HG03196 (cell line): ENCODE measurements at regions not wholly inside any gene's neighbourhood (a gene's known extent, or its start where the extent isn't known, plus 50 kb on each side); places are given as distances from the start of the nearest gene placed in this dataset.

Source experiments
- ATAC-seq: cut with Tn5 transposase; IDR thresholded peaks from one replicate; pipeline ENCODE4 v1.9.1; 2021; ENCODE audit not compliant: unreplicated experiment

DNA sequence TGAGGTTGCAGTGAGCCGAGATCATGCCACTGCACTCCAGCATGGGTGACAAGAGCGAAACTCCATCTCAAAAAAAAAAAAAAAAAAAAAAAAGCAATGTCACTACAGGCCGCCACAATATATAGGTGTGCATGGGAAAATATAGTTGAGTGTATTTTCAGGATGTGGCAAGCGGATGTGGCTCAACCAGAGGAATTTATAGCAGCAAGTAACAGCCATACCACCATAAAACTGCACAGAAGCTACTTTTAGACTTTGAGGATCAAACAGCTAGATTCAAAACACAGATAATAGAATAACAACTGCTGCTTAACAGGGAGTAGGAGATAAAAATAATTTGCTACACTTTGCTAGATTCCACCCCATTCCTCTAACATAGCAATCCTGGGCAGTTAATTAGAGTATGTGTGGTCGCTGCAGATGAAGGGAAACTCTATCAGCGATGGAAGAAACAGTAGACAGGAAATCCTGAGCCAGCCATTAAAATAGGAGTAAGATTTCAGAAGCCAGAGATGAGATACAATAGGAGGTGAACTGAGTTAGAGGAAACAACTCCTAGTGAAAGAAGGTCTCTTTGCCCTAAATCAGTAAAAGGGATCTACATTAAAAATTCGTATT lies 318.7 kb upstream of the STT3B start:
- ATAC-seq = peak; percentile 81

- no peak for ATAC-seq
Observed at GRCh38 chr3:31218082-31218481, 314.6 kb upstream of the STT3B start.

DNA sequence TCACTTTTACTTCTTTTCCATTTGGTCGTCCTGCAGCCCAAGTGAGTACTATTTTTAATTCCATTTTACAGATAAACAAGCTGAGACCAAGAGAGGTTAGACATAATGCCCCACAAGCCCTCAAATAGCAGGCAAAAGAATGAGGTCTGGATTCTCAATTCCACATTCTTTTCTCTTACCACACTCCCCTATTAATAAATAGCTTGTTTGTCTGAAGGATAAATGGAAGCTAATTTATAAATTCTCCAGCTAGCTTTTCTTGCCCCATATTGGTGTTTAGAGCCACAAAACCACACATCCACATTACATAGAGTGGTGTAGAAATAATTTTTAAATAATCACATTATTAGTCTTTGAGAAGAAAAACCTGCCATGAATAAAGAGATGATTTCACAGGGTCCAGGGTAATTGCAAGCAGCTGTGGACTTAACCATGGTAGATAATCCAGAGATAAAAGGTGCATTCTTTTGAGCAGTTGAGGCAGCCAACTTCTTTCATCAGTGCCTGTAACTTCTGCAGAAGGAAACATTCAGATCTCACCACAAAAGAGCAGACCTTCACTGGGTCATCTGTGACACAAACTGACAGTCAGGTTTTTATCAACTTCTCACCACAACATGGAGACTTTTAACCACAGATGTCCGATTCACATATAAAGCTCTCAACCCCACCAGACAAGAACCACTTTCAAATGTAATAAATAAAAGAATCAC lies 313.4 kb upstream of the STT3B start:
- peak; percentile 64 for ATAC-seq

DNA sequence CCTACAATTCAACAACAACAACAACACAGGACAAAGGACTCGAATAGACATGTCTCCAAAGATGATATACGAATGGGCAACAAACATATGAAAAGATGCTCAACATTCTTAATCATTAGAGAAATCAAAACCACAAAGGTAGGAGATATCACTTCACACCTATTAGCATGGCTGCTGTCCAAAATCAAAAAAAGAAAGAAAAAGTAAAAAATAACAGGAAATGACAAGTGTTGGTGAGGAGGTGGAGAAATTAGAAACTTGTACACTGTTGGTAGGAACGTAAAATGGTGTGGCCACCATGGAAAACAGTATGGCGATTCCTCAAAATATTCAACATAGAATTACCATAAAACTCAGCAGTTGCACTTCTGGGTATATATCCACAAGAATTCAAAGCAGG lies 312.3 kb upstream of the STT3B start:
- ATAC-seq = no peak

GRCh38 chr3:31223278-31223677 lies 309.4 kb upstream of the STT3B start:
- no peak for ATAC-seq

DNA sequence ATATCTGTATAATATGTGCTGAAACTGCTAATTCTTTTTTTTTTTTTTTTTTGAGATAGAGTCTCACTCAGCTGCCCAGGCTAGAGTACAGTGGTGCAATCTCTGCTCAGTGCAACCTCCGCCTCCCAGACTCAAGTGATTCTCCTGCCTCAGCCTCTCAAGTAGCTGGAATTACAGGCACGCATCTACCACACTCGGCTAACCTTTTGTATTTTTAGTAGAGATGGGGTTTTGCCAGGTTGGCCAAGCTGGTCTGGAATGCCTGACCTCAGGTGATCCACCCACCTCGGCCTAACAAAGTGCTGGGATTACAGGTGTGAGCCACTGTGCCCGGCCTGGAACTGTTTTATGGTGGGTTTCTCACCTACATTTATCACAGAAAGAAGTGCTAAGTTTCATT lies 307.8 kb upstream of the STT3B start:
- no peak for ATAC-seq

GRCh38 chr3:31225923-31226322 lies 306.8 kb upstream of the STT3B start:
- ATAC-seq = no peak

DNA sequence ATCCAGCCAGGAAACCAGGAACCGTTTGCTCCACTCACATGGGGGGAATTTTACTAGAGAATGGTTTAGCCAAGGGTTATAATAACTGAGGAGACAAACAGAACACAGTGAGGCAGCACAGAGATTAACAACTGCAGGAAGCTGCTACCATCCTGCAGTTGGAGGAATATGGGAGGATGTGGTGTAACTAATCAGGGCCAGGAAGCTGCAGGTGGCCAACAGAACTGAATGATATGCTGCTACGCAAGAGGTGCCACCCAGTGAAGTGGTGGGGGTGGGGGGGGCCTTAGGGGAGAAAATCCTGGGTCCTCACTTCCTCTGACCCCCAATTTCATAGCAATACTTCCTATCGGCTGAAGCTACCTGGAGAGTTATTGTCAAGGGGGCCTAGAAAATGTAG lies 306.4 kb upstream of the STT3B start:
- peak; percentile 34 for ATAC-seq

- peak; percentile 48 for ATAC-seq
Observed at GRCh38 chr3:31227131-31227562, 305.6 kb upstream of the STT3B start.

GRCh38 chr3:31230425-31231223 lies 302.1 kb upstream of the STT3B start:
- no peak for ATAC-seq

DNA sequence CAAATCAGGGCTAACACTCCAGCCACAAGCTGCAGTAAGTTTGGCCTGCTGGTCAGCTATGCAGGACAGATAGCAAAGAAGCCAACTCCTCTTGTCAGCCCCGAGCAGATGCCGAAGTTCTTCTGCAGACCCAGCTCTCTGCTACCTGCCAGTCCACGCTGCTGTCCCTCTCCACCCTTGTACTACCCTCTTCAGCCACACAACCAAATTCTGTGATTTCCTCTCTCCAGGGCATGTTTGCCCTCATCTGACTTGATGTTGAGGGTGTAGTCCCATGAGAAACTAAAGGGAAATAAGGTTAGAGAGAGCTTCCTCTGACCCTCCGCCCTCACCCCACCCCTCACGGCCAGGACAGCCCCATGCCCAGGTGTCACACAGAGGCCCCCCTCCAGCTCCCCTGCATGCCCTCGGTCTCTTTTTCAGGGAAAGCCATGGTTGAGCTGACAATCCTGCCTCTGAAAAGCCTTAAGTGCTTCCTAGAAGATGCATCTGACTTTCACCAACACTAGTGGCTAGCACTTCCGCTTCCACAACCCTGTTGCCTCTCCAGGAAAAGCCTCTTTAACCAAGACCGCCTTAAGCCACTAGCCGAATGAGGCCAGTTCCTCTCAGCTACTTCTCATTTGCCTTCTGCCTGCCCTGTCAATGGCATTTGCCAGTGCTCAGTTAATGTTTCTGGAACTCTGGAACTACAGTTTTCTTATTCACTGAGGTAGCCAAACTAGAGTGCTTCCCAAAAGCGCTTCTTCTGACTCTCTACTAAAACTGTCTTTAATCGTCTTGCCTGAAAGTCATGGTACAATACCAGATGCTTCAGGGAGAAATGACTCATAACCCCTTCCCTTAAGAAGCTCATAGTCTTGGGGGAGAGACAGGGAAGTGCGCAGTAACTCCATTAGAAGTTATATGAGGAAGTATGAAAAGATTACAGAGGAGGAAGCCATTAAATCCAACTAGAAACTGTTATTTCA lies 300.4 kb upstream of the STT3B start:
- no peak for ATAC-seq

GRCh38 chr3:31234145-31234544 lies 298.6 kb upstream of the STT3B start:
- no peak for ATAC-seq

- ATAC-seq = no peak
Observed at GRCh38 chr3:31235062-31235700, 297.5 kb upstream of the STT3B start.

GRCh38 chr3:31237887-31238286 lies 294.8 kb upstream of the STT3B start:
- no peak for ATAC-seq

DNA sequence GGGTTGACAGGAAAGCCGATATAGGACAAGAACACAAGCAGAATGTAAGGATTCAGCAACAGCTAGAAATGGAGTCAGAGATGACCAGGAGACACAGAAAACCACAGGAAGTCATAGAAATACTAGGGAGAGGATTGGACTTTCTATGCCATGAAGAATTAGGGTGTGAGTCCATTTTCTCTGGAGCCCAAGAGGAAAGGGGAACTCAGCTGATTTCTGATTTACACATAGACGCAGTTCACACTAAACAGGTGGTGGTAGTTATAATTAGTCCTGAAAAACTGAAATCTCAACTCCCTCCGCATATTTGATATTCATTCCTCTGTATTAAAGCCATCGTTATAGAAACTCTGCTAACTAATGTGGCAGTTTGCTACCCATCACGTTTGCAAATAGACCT lies 292.7 kb upstream of the STT3B start:
- no peak for ATAC-seq

DNA sequence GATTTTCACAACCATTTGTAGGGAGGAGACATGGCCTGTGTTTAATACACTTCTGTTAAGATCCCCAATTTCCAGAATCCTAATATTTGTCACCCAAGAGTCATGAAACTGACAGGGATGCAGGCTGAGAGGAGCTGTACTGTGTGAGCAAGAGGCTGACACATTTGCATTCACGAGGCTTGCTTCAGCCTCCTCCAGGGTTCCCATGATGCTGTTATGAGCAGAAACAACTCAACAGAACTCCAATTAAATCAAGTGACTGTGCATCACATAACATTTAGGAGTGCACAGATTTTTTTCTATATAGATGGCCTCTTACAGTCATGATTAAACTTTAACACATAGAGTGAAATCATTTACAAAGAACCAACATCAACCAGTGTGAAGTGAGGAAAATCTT lies 292.3 kb upstream of the STT3B start:
- no peak for ATAC-seq

- ATAC-seq = no peak
Observed at GRCh38 chr3:31240874-31241273, 291.9 kb upstream of the STT3B start.

- no peak for ATAC-seq
Observed at GRCh38 chr3:31241533-31241932, 291.2 kb upstream of the STT3B start.

GRCh38 chr3:31242026-31242960 lies 290.4 kb upstream of the STT3B start:
- peak; percentile 39 for ATAC-seq
